Right lobe of liver (tissue), 4 donors: ENCODE measurements at regions not wholly inside any gene's neighbourhood (a gene's known extent, or its start where the extent isn't known, plus 50 kb on each side); places are given as distances from the start of the nearest gene placed in this dataset.

Experiments
- CTCF ChIP-seq, 4 donors: fragments of 200-600 bp in 3 of 4; fragments of 450-650 bp in 1 of 4; IDR thresholded peaks; one replicate each; pipeline versions ENCODE4 v1.5.1 to v1.8.0; 2016 to 2022; ENCODE audit warnings: antibody characterized with exemption in 4 of 4, mild to moderate bottlenecking in 2 of 4
- POLR2A ChIP-seq: fragments of 450-650 bp; IDR thresholded peaks from one replicate; pipeline ENCODE4 v1.6.1; 2017; ENCODE audit warnings: antibody characterized with exemption, mild to moderate bottlenecking
- donor health status: DM: no; HTN: no; CAD: no.
- donor health status: DM: no; HTN: no; CAD: no.
- donor health status: DM: no; HTN: yes; CAD: no.

- no peak for TF ChIP-seq CTCF (IDR thresholded peaks at IDR 0.05)
- TF ChIP-seq POLR2A: no peak
Observed at GRCh38 chr2:195316486-195316885, 340.5 kb upstream of the SLC39A10 start.
